Upper lobe of left lung (tissue), 4 donors: ENCODE measurements at regions not wholly inside any gene's neighbourhood (a gene's known extent, or its start where the extent isn't known, plus 50 kb on each side); places are given as distances from the start of the nearest gene placed in this dataset.

ENCODE experiments used
- EP300 ChIP-seq, 4 donors: sonication (generic); formaldehyde crosslinking; IDR thresholded peaks; one replicate each; pipeline ENCODE4 v1.5.1; 2017; ENCODE audit warnings: antibody characterized with exemption in 4 of 4, control low read depth in 2 of 4
- POLR2A ChIP-seq, 4 donors: fragments of 450-650 bp; IDR thresholded peaks; one replicate each; pipeline ENCODE4 v1.5.1; 2016 to 2017; ENCODE audit warnings: antibody characterized with exemption in 4 of 4, mild to moderate bottlenecking in 2 of 4
- POLR2AphosphoS5 ChIP-seq, 2 donors: sonication (generic); formaldehyde crosslinking; IDR thresholded peaks; one replicate each; pipeline ENCODE4 v1.5.1; 2017; ENCODE audit warnings: antibody characterized with exemption in 2 of 2
- TF ChIP-seq, protein P1 (sequence below), 6 experiments: fragments of 450-650 bp in 4 of 6; fragments of 200-600 bp in 2 of 6; sonication (generic) in 2 of 6; IDR thresholded peaks; one replicate each; pipeline ENCODE4 v1.5.1; 2016 to 2019; ENCODE audit warnings: antibody characterized with exemption in 6 of 6

- TF ChIP-seq, protein P1, sequence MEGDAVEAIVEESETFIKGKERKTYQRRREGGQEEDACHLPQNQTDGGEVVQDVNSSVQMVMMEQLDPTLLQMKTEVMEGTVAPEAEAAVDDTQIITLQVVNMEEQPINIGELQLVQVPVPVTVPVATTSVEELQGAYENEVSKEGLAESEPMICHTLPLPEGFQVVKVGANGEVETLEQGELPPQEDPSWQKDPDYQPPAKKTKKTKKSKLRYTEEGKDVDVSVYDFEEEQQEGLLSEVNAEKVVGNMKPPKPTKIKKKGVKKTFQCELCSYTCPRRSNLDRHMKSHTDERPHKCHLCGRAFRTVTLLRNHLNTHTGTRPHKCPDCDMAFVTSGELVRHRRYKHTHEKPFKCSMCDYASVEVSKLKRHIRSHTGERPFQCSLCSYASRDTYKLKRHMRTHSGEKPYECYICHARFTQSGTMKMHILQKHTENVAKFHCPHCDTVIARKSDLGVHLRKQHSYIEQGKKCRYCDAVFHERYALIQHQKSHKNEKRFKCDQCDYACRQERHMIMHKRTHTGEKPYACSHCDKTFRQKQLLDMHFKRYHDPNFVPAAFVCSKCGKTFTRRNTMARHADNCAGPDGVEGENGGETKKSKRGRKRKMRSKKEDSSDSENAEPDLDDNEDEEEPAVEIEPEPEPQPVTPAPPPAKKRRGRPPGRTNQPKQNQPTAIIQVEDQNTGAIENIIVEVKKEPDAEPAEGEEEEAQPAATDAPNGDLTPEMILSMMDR (IDR thresholded peaks at IDR 0.05): no peak
- no peak for TF ChIP-seq EP300 (IDR thresholded peaks at IDR 0.05)
- TF ChIP-seq POLR2AphosphoS5 (IDR thresholded peaks at IDR 0.05): no peak
- TF ChIP-seq POLR2A (IDR thresholded peaks at IDR 0.05): no peak
Observed at GRCh38 chr13:75145927-75146326, 336.0 kb downstream of the TBC1D4 start.
